Stimulated activated CD4-positive, alpha-beta T cell treated with anti-CD3 and anti-CD28 coated beads, TNF-alpha, amount 100 ng/mL, for 24 hours (primary cell): ENCODE measurements at regions not wholly inside any gene's neighbourhood (a gene's known extent, or its start where the extent isn't known, plus 50 kb on each side); places are given as distances from the start of the nearest gene placed in this dataset.
"Not testable (repeated sequence)": the region's sequence is repeated elsewhere in the genome, so short reads cannot be mapped to it uniquely, and the experiment has no call there.

Experiments used
- DNase-seq, 3 experiments: peaks; one replicate each; pipeline ENCODE4 v3.0.0-alpha.2; 2020; ENCODE audit warnings: low read depth in 3 of 3

DNA sequence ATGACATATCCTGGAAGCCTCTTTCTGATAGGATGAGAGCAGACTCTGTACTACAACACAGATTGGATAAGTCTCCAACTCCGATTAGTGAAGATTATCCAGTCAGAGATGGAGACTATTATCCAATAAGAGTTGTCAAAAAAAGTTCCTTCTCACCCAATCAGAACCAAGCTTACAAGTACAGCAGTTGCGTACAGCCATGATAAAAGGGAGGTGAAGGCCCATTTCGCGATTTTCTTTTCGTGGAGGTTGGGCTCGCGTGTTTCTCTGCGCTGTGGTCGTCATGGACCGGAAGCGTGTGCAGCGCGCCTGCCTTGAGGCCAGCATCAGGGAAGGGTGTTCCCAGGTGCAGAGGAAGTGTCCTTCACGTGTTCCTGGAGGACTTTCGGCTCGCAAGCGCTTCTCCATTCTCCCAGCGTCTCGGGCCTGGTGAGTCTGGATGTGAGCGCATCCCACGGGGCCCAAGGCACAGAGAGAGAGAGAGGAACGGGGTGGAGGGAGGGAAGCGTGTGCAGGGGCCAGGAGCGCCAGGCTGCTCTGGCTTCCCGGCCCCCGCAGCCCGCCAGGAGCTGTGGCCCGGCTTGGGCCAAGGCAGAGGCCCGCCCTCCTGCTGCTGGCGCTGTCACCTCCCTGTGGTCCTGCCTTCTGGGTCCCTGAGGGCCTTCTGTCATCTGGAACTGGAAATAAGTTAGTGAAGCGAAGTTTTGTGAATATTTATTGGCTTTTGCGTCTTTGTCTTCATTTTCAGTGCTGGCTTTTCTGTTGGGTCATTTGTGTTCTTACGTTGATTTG, 53.9 kb downstream of the CDRT15L2 start:
- DNase-seq = not testable (repeated sequence)

- DNase-seq = not testable (repeated sequence)
Observed at GRCh38 chr17:20640147-20640546, 60.6 kb downstream of the CDRT15L2 start.

DNA sequence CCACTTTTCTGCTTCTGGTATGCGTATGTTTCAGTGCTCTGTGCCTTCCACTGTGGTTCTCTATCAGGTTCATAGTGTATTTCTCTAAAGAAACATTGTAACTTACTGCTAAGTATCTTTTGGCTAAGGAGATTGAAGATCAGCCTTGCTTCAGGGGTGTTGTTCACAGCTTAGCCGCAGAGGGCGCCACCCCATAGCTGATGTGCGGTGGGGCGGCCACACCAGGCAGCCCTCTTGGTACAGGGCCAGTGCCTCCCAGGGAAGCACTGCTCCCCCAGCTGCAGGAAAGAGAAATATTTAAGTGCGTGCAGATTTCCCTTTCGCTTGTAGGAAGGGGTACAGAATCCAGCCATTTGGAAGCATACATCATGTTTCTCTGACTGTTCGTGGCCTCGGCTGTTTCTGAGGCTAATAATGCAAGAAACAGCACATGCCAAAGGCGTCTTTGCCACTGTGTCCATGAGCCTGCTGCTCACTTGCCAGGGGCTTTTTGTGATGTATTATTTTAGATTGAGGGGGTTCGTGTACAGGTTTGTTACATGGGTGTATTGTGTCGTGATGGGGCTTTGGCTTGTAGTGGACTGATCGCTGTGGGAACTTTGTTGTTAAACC, 67.2 kb downstream of the CDRT15L2 start:
- DNase-seq = peak in 1 of 3 experiments; percentile 21

- DNase-seq = not testable (repeated sequence)
Observed at GRCh38 chr17:20649097-20649767, 69.7 kb downstream of the CDRT15L2 start.

- not testable (repeated sequence) for DNase-seq
Observed at GRCh38 chr17:20651022-20651421, 71.5 kb downstream of the CDRT15L2 start.

GRCh38 chr17:20651736-20652135, 72.2 kb downstream of the CDRT15L2 start:
- not testable (repeated sequence) for DNase-seq

DNA sequence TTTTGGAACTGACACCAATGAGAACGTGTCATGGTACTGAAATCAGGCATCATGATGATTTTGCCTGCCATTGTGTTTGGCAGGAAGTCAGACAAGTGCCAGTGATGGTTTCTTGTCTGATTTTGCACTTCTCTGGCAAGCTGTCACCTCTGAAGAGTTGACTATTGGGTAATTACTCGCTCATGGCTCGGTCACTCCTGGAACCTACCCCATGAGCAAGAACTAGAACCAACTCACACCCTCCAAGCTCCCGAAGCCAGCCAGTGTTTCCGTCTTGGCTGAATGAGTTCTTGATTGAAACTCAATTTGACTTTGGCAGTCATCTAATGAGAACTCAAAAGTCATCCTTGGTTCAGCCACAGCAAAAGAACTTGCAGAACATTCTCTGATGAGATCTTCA, 73.9 kb downstream of the CDRT15L2 start:
- DNase-seq = not testable (repeated sequence)

DNA sequence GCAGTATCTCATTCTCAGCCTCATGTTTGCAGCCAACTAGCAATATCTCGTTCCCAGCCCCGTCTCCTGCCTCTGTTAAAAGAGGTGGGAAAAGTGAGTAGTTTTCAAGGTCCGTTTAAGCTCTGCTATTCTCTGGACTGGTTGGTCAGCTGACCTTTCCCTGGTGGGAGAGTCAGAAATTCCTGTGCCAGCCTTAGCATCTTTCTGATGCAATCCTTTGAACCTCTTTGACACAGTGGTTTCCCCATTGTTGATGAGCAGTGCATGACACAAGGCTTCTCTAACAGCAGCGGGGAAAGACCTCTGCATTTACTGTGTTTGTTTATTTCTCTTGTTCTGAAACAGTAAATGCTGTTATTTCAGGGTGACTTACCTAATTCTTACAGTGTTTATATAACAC, 74.6 kb downstream of the CDRT15L2 start:
- DNase-seq = not testable (repeated sequence)

DNA sequence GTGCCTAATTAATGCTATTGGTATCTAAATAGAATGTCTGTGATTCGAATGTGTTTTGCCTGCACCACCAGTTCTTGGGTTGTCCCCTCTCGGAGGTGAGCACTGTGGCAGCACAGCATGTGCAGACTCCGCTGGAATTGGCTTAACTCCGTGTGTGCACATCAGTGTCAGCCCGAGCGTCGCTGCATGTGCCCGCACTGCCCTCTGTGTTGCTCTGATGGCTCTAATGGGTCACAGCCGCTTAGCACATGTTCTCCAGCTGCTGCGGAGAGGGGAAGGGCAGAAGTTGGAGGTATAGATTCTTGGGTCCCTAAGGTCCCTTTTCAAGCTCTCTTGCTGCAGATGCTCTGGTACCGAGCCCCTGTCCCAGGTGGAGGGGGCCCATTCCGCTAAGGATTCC, 75.1 kb downstream of the CDRT15L2 start:
- not testable (repeated sequence) for DNase-seq

- DNase-seq = not testable (repeated sequence)
Observed at GRCh38 chr17:20665103-20665955, 85.8 kb downstream of the CDRT15L2 start.

GRCh38 chr17:20666689-20667088, 87.2 kb downstream of the CDRT15L2 start:
- DNase-seq = peak in 1 of 3 experiments; percentile 17

GRCh38 chr17:20667712-20668111, 88.2 kb downstream of the CDRT15L2 start:
- not testable (repeated sequence) for DNase-seq

- DNase-seq = not testable (repeated sequence)
Observed at GRCh38 chr17:20668316-20668715, 88.8 kb downstream of the CDRT15L2 start.

GRCh38 chr17:20668868-20669267, 89.3 kb downstream of the CDRT15L2 start:
- DNase-seq = not testable (repeated sequence)

DNA sequence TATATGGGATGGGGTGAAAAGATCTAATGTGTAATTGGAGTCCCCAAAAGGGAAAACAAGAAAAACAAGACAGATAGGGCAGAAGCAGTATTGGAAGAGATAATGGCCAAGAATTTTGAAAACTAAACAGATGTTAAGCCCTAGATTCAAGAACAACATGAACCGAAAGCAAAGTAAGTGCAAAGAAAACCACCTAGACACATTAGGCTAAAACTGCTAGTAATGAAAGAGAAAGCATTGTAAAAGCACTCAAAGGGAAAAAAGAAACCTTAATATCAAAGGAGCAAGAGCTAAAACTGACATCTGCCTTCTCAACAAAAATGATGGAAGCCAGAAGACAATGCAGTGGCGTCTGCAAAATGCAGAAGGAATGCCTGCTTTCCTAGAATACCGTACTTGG, 91.0 kb downstream of the CDRT15L2 start:
- DNase-seq = not testable (repeated sequence)

- DNase-seq = not testable (repeated sequence)
Observed at GRCh38 chr17:20674374-20674773, 94.8 kb downstream of the CDRT15L2 start.

DNA sequence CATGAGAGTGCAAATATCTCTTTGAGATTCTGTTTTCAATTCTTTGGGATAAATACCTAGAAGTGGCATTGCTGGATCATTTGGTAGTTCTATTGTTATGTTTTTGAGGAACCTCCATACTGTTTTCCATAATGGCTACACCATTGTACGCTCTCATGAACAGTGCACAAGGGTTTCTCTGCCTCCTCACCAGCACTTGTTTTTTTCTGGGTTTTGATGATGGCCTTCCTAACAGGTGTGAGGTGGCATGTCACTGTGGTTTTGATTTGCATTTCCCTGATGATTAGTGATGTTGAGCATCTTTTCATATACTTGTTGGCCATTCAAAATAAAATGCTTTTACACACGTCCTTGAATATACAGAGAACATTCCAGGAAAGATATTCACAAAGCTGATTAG, 96.2 kb downstream of the CDRT15L2 start:
- not testable (repeated sequence) for DNase-seq

GRCh38 chr17:20676656-20677055, 97.1 kb downstream of the CDRT15L2 start:
- DNase-seq = not testable (repeated sequence)

DNA sequence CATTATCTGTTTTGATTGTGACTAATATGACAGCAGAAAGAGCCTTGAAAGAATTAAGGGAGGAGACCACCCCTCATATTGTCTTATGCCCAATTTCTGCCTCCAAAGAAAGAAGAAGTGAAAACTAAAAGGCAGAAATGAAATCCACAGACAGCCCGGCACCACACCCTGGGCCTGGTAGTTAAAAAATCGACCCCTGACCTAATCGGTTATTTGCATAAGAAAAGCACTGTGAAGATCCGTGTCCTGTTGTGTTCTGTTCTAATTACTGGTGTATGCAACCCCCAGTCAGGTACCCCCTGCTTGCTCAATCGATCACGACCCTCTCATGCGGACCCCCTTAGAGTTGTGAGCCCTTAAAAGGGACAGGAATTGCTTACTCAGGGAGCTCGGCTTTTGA, 97.9 kb downstream of the CDRT15L2 start:
- not testable (repeated sequence) for DNase-seq

GRCh38 chr17:20678424-20678823, 98.9 kb downstream of the CDRT15L2 start:
- DNase-seq = not testable (repeated sequence)
